SK-N-SH (cell line): ENCODE measurements at regions not wholly inside any gene's neighbourhood (a gene's known extent, or its start where the extent isn't known, plus 50 kb on each side); places are given as distances from the start of the nearest gene placed in this dataset.

Source experiments
- CTCF ChIA-PET: fragments of 300-600, 350-600 bp; formaldehyde crosslinking; extraction: SDS; loops from one replicate; lab custom pipeline; 2021; lab: Yijun Ruan, JAX
- POLR2A ChIA-PET: fragments of 350-600 bp; sonication (Branson Sonifier 250); formaldehyde crosslinking; extraction: SDS; loops from one replicate; lab custom pipeline; 2020; ENCODE audit warnings: antibody characterized with exemption, inconsistent platforms; lab: Yijun Ruan, JAX
- DNase-seq: peaks from one replicate; pipeline ENCODE4 v3.0.0; 2012
- H2AFZ ChIP-seq: fragments of 200-600 bp; sonication (generic); 2 replicates; pipeline ENCODE4 v1.8.1; 2016; ENCODE audit warnings: antibody characterized with exemption, mild to moderate bottlenecking, low read depth
- H3F3A ChIP-seq: fragments of 200-600 bp; sonication (generic); replicated peaks from 2 replicates; pipeline ENCODE3; 2016; ENCODE audit warnings: antibody characterized with exemption, mild to moderate bottlenecking; ENCODE audit not compliant: insufficient read depth
- H3K27ac ChIP-seq, 2 experiments: fragments of 200-500 bp in 1 of 2; fragments of 200-600 bp in 1 of 2; sonication (Bioruptor generic) in 1 of 2; sonication (generic), shearing (Covaris generic) in 1 of 2; 2 replicates each; pipeline versions ENCODE4 v1.5.1 to v1.6.1; 2014 to 2016; ENCODE audit warnings: low read depth in 2 of 2, inconsistent platforms in 1 of 2, low read length in 1 of 2, mild to moderate bottlenecking in 1 of 2, mixed read lengths in 1 of 2
- H3K27me3 ChIP-seq: fragments of 200-600 bp; sonication (generic), shearing (Covaris generic); 2 replicates; pipeline ENCODE4 v1.6.1; 2016; ENCODE audit warnings: mixed run types; ENCODE audit not compliant: insufficient read depth
- H3K36me3 ChIP-seq, 2 experiments: fragments of 200-500 bp in 1 of 2; fragments of 200-600 bp in 1 of 2; sonication (Bioruptor generic) in 1 of 2; sonication (generic) in 1 of 2; replicated peaks in 1 of 2; 2 replicates each; pipeline versions ENCODE3 to v1.5.1; 2014 to 2016; ENCODE audit warnings: low read length in 1 of 2, mild to moderate bottlenecking in 1 of 2; ENCODE audit not compliant: insufficient read depth in 2 of 2, control insufficient read depth in 1 of 2
- H3K4me1 ChIP-seq, 2 experiments: fragments of 200-500 bp in 1 of 2; fragments of 200-600 bp in 1 of 2; sonication (Bioruptor generic) in 1 of 2; sonication (generic), shearing (Covaris generic) in 1 of 2; 2 replicates each; pipeline versions ENCODE4 v1.5.1 to v1.6.1; 2014 to 2016; ENCODE audit warnings: low read depth in 1 of 2, low read length in 1 of 2, mixed run types in 1 of 2; ENCODE audit not compliant: insufficient read depth in 2 of 2, control insufficient read depth in 1 of 2
- H3K4me2 ChIP-seq: fragments of 200-600 bp; sonication (generic), shearing (Covaris generic); 2 replicates; pipeline ENCODE4 v1.6.1; 2017; ENCODE audit warnings: mixed run types
- H3K4me3 ChIP-seq, 2 experiments: fragments of 200-500 bp in 1 of 2; fragments of 200-600 bp in 1 of 2; sonication (Bioruptor generic) in 1 of 2; sonication (generic), shearing (Covaris generic) in 1 of 2; 2 replicates each; pipeline versions ENCODE4 v1.5.1 to v1.8.1; 2014 to 2016; ENCODE audit warnings: low read depth in 2 of 2, inconsistent platforms in 1 of 2, low read length in 1 of 2, mild to moderate bottlenecking in 1 of 2, mixed read lengths in 1 of 2, moderate library complexity in 1 of 2
- H3K79me2 ChIP-seq: fragments of 200-600 bp; sonication (generic); 2 replicates; pipeline ENCODE4 v1.8.1; 2017; ENCODE audit warnings: mild to moderate bottlenecking; ENCODE audit not compliant: insufficient read depth
- H3K9ac ChIP-seq: fragments of 200-600 bp; sonication (generic); 2 replicates; pipeline ENCODE4 v1.6.1; 2017; ENCODE audit warnings: mixed run types
- H3K9me2 ChIP-seq: fragments of 200-600 bp; sonication (generic); 2 replicates; pipeline ENCODE4 v1.6.1; 2017; ENCODE audit warnings: mixed run types
- H3K9me3 ChIP-seq: fragments of 200-600 bp; sonication (generic); 2 replicates; pipeline ENCODE4 v1.6.1; 2017; ENCODE audit warnings: mixed run types, mild to moderate bottlenecking, moderate library complexity
- H4K20me1 ChIP-seq: fragments of 200-600 bp; sonication (generic); 2 replicates; pipeline ENCODE4 v1.6.1; 2017; ENCODE audit warnings: mild to moderate bottlenecking, mixed run types; ENCODE audit not compliant: insufficient read depth
- CHD2 ChIP-seq: fragments of 150-350 bp; IDR thresholded peaks from 2 replicates; pipeline ENCODE4 v1.6.1; 2018; ENCODE audit warnings: low read length; ENCODE audit not compliant: partially characterized antibody
- EZH2phosphoT487 ChIP-seq: fragments of 200-600 bp; sonication (generic); IDR thresholded peaks from 2 replicates; pipeline ENCODE4 v1.6.1; 2017; ENCODE audit warnings: low read depth, mixed run types, mild to moderate bottlenecking, antibody characterized with exemption, moderate library complexity, borderline replicate concordance
- FOSL2 ChIP-seq: IDR thresholded peaks from 2 replicates; pipeline ENCODE4 v1.4.0; 2012; ENCODE audit warnings: low read depth, mild to moderate bottlenecking, moderate library complexity, borderline replicate concordance
- GABPA ChIP-seq: IDR thresholded peaks from 2 replicates; pipeline ENCODE4 v1.4.0; 2012; ENCODE audit warnings: low read depth, mild to moderate bottlenecking
- MXI1 ChIP-seq: IDR thresholded peaks from 2 replicates; pipeline ENCODE4 v1.6.1; 2012; ENCODE audit warnings: mild to moderate bottlenecking, low read depth, low read length, improper control_type of control experiment
- POLR2AphosphoS5 ChIP-seq: IDR thresholded peaks from 2 replicates; pipeline ENCODE4 v1.6.1; 2012; ENCODE audit warnings: low read depth, low read length
- RAD21 ChIP-seq: IDR thresholded peaks from 2 replicates; pipeline ENCODE4 v1.6.1; 2012; ENCODE audit warnings: mild to moderate bottlenecking, low read length
- RFX5 ChIP-seq: IDR thresholded peaks from 2 replicates; pipeline ENCODE4 v1.6.1; 2012; ENCODE audit warnings: mild to moderate bottlenecking, improper control_type of control experiment, low read length
- SMC3 ChIP-seq: IDR thresholded peaks from 2 replicates; pipeline ENCODE4 v1.6.1; 2012; ENCODE audit warnings: low read depth, low read length, improper control_type of control experiment
- USF1 ChIP-seq: IDR thresholded peaks from 2 replicates; pipeline ENCODE4 v1.4.0; 2012; ENCODE audit warnings: low read depth, borderline replicate concordance
- ZBTB33 ChIP-seq: IDR thresholded peaks from 2 replicates; pipeline ENCODE4 v1.4.0; 2012; ENCODE audit warnings: low read depth, borderline replicate concordance
- WGBS: methylation state at CpG from one replicate; pipeline ENCODE4 v1.1.6; 2017; ENCODE audit warnings: low lambda C conversion rate; 5-methylcytosine and 5-hydroxymethylcytosine counted together
- TF ChIP-seq, protein P1 (sequence below): fragments of 150-350 bp; IDR thresholded peaks from 2 replicates; pipeline ENCODE4 v1.6.1; 2016; ENCODE audit warnings: mild to moderate bottlenecking, low read depth, low read length
- TF ChIP-seq, protein P2 (sequence below): fragments of 200-600 bp; sonication (generic); IDR thresholded peaks from 2 replicates; pipeline ENCODE4 v1.6.1; 2017; ENCODE audit warnings: antibody characterized with exemption, mild to moderate bottlenecking, moderate library complexity

DNA sequence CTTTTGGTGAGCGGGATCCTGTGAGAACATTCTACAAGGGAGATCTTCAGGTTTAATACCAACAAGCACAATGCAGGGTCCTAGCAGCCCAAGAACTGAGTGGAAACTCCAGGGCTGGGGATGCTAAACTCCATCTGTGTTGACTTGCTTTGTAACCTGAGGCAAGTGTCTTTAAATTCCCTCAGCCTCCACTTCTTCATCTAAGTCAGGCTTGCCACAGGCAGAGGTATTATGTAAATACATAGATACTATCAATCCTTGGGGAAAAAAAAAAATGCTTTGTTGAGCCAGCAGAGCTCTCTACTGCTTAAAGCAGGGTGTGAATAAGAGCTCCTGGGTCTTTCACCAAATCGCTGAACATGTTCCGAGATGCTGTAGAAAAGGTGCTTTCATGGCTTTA lies 114.2 kb upstream of the PHACTR1 start:
- no peaks in the 10 kb centered on the region for H3K36me3 ChIP-seq
- H3K4me1 ChIP-seq, result peaks cover 0 to 2% of the 10 kb centered on the region in 2 experiments; a peak in 2 of 4 replicates
- no peaks in the 10 kb centered on the region for H3K9me2 ChIP-seq
- no peaks in the 10 kb centered on the region for H3K9me3 ChIP-seq
- H3K4me2 ChIP-seq, result no peak overlapping the region
- POLR2A ChIA-PET, result no interaction called here
- 89% methylated on average over 3 of the region's 3 CpGs for WGBS
- H3K79me2 ChIP-seq, result no peaks in the 10 kb centered on the region
- H3K4me3 ChIP-seq, result no peak overlapping the region
- H4K20me1 ChIP-seq, result no peaks in the 10 kb centered on the region
- H3F3A ChIP-seq, result no peaks in the 10 kb centered on the region
- DNase-seq, result no peak
- no peaks in the 10 kb centered on the region for H3K27me3 ChIP-seq
- H3K9ac ChIP-seq, result no peak overlapping the region
- TF ChIP-seq RFX5, result no peak
- TF ChIP-seq GABPA, result no peak
- TF ChIP-seq MXI1, result no peak
- no peak for TF ChIP-seq POLR2AphosphoS5
- TF ChIP-seq, protein P1, sequence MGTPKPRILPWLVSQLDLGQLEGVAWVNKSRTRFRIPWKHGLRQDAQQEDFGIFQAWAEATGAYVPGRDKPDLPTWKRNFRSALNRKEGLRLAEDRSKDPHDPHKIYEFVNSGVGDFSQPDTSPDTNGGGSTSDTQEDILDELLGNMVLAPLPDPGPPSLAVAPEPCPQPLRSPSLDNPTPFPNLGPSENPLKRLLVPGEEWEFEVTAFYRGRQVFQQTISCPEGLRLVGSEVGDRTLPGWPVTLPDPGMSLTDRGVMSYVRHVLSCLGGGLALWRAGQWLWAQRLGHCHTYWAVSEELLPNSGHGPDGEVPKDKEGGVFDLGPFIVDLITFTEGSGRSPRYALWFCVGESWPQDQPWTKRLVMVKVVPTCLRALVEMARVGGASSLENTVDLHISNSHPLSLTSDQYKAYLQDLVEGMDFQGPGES, result no peak
- TF ChIP-seq EZH2phosphoT487, result no peak
- no peak for TF ChIP-seq ZBTB33
- no peak for TF ChIP-seq FOSL2
- no peak for TF ChIP-seq CHD2
- CTCF ChIA-PET, result interaction anchor here (0.6 to 6.8 kb wide), 12 partner anchors 11 to 948 kb away, joined by 3 to 92 read pairs (median 4); partner anchors contain the start of genes EDN1 and HIVEP1
- no peak overlapping the region for H3K27ac ChIP-seq
- no peak overlapping the region for H2AFZ ChIP-seq

DNA sequence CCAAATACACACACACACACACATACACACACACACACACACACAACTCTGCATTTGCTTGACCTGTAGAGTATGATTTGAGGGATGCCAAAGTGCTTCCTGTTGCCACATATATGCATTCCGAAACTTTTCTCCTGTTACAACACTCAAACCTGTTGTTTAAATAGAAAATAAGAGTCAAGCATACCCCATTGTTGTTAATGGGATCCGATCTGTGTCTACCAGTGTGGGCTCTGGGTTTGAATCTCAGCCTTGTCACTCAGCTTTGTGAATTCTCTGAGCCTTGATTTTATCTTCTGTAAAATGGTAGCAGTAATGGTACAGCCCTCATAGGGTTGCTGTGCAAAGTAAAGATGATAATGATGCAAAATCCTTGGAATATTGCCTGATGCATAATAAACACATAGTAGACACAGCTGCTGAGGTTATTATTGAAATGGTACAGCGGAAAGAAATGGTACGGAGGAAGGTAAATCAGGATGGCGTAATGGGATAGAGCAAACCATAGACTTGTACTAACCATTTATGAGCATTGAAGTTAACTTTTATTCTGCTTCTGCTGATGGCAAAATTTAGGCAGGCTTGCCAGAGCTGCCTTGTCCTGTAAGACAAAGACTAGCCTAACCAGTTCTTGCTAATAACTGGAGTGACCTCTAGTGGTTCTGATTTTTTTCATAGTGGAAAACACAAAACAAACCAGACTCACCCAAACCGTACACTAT lies 113.5 kb upstream of the PHACTR1 start:
- DNase-seq, result peak; percentile 34

More for the DNA sequence above, 113.5 kb upstream of the PHACTR1 start:
- H3K4me2 ChIP-seq, result no peak overlapping the region
- H3K36me3 ChIP-seq, result no peaks in the 10 kb centered on the region
- H3K27me3 ChIP-seq, result no peaks in the 10 kb centered on the region
- no peak overlapping the region for H3K27ac ChIP-seq
- H3K79me2 ChIP-seq, result no peaks in the 10 kb centered on the region
- H3K9me2 ChIP-seq, result no peaks in the 10 kb centered on the region
- 83% methylated on average over 6 of the region's 6 CpGs for WGBS
- POLR2A ChIA-PET, result interaction anchor here (0.6 kb wide), 1 partner anchor 312 kb away, joined by 5 read pairs; no protein-coding TSS in a partner anchor
- CTCF ChIA-PET, result interaction anchor here (0.5 to 6.8 kb wide), 31 partner anchors 10 to 1027 kb away, joined by 3 to 92 read pairs (median 4); partner anchors contain the start of genes EDN1, HIVEP1 and PHACTR1
- no peaks in the 10 kb centered on the region for H3K9me3 ChIP-seq
- H3K4me3 ChIP-seq, result no peak overlapping the region; a peak in 1 of 4 replicates
- TF ChIP-seq RAD21, result peak; percentile 89
- TF ChIP-seq, protein P2, sequence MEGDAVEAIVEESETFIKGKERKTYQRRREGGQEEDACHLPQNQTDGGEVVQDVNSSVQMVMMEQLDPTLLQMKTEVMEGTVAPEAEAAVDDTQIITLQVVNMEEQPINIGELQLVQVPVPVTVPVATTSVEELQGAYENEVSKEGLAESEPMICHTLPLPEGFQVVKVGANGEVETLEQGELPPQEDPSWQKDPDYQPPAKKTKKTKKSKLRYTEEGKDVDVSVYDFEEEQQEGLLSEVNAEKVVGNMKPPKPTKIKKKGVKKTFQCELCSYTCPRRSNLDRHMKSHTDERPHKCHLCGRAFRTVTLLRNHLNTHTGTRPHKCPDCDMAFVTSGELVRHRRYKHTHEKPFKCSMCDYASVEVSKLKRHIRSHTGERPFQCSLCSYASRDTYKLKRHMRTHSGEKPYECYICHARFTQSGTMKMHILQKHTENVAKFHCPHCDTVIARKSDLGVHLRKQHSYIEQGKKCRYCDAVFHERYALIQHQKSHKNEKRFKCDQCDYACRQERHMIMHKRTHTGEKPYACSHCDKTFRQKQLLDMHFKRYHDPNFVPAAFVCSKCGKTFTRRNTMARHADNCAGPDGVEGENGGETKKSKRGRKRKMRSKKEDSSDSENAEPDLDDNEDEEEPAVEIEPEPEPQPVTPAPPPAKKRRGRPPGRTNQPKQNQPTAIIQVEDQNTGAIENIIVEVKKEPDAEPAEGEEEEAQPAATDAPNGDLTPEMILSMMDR, result peak; percentile 74
- peak; percentile 79 for TF ChIP-seq SMC3
- no peak for TF ChIP-seq USF1
- TF ChIP-seq, all 33 proteins: peak for 3
- no peaks in the 10 kb centered on the region for H3F3A ChIP-seq
- H4K20me1 ChIP-seq, result no peaks in the 10 kb centered on the region
- peaks cover 2% of the 10 kb centered on the region in 2 experiments; a peak in 2 of 4 replicates for H3K4me1 ChIP-seq
- no peak overlapping the region for H3K9ac ChIP-seq
- H2AFZ ChIP-seq, result no peak overlapping the region
